ENCODE measurements at regions not wholly inside any gene's neighbourhood (a gene's known extent, or its start where the extent isn't known, plus 50 kb on each side); places are given as distances from the start of the nearest gene placed in this dataset.

GRCh38 chr16:6216836-6217235 lies 1115.8 kb upstream of the RBFOX1 start:
- H3K27ac Mint-ChIP-seq, result no peak overlapping the region
- no peaks in the 10 kb centered on the region for H3K36me3 Mint-ChIP-seq
- no peaks in the 10 kb centered on the region for H3K27me3 Mint-ChIP-seq
- ATAC-seq, result no peak
- no peak overlapping the region for H3K4me3 Mint-ChIP-seq
- H3K4me1 Mint-ChIP-seq, result no peaks in the 10 kb centered on the region
- H3K9me3 Mint-ChIP-seq, result peaks cover 14% of the 10 kb centered on the region

GRCh38 chr16:6211644-6212043 lies 1114.0 kb upstream of the EEF2KMT start:
- Mint-ChIP-seq H3K4me1 (no peaks in the 10 kb centered on the region), H3K27ac (no peak overlapping the region), H3K9me3 (peaks cover 15% of the 10 kb centered on the region), H3K4me3 (no peak overlapping the region), H3K27me3 (no peaks in the 10 kb centered on the region), H3K36me3 (no peaks in the 10 kb centered on the region)
- no peak for ATAC-seq

GRCh38 chr16:6209355-6209930 lies 1111.8 kb upstream of the EEF2KMT start:
- Mint-ChIP-seq H3K9me3 (peaks cover 9% of the 10 kb centered on the region), H3K27ac (no peak overlapping the region), H3K36me3 (no peaks in the 10 kb centered on the region), H3K4me3 (no peak overlapping the region), H3K4me1 (no peaks in the 10 kb centered on the region), H3K27me3 (no peaks in the 10 kb centered on the region)
- ATAC-seq, result no peak

- Mint-ChIP-seq H3K4me1 (no peaks in the 10 kb centered on the region), H3K4me3 (no peak overlapping the region), H3K9me3 (peaks cover 3% of the 10 kb centered on the region), H3K27me3 (no peaks in the 10 kb centered on the region), H3K36me3 (no peaks in the 10 kb centered on the region), H3K27ac (no peak overlapping the region)
- no peak for ATAC-seq
These were observed 1110.0 kb upstream of the EEF2KMT start for GRCh38 chr16:6207580-6207979.

- no peak for ATAC-seq
- Mint-ChIP-seq H3K36me3 (no peaks in the 10 kb centered on the region), H3K4me3 (no peak overlapping the region), H3K4me1 (no peaks in the 10 kb centered on the region), H3K9me3 (peaks cover 3% of the 10 kb centered on the region), H3K27me3 (no peaks in the 10 kb centered on the region), H3K27ac (no peak overlapping the region)
These were observed 1109.5 kb upstream of the EEF2KMT start for GRCh38 chr16:6207124-6207523.

- Mint-ChIP-seq H3K4me1 (no peaks in the 10 kb centered on the region), H3K27ac (no peak overlapping the region), H3K4me3 (no peak overlapping the region), H3K9me3 (peaks cover 3% of the 10 kb centered on the region), H3K27me3 (no peaks in the 10 kb centered on the region), H3K36me3 (no peaks in the 10 kb centered on the region)
- ATAC-seq, result no peak
These were observed 1108.5 kb upstream of the EEF2KMT start for GRCh38 chr16:6206080-6206479.

GRCh38 chr16:6204945-6205344 lies 1107.3 kb upstream of the EEF2KMT start:
- no peak overlapping the region for H3K4me3 Mint-ChIP-seq
- no peaks in the 10 kb centered on the region for H3K27me3 Mint-ChIP-seq
- H3K9me3 Mint-ChIP-seq, result peaks cover 7% of the 10 kb centered on the region
- H3K4me1 Mint-ChIP-seq, result no peaks in the 10 kb centered on the region
- H3K27ac Mint-ChIP-seq, result no peak overlapping the region
- ATAC-seq, result no peak
- H3K36me3 Mint-ChIP-seq, result no peaks in the 10 kb centered on the region

GRCh38 chr16:6200861-6201260 lies 1103.3 kb upstream of the EEF2KMT start:
- no peaks in the 10 kb centered on the region for H3K4me1 Mint-ChIP-seq
- H3K27me3 Mint-ChIP-seq, result no peaks in the 10 kb centered on the region
- no peak for ATAC-seq
- no peak overlapping the region for H3K27ac Mint-ChIP-seq
- peaks cover 13% of the 10 kb centered on the region for H3K9me3 Mint-ChIP-seq
- no peak overlapping the region for H3K4me3 Mint-ChIP-seq
- no peaks in the 10 kb centered on the region for H3K36me3 Mint-ChIP-seq

- Mint-ChIP-seq H3K36me3 (no peaks in the 10 kb centered on the region), H3K27me3 (no peaks in the 10 kb centered on the region), H3K4me1 (no peaks in the 10 kb centered on the region), H3K9me3 (peaks cover 14% of the 10 kb centered on the region), H3K27ac (no peak overlapping the region), H3K4me3 (no peak overlapping the region)
- ATAC-seq, result no peak
These were observed 1102.7 kb upstream of the EEF2KMT start for GRCh38 chr16:6200271-6200670.

GRCh38 chr16:6195966-6196365 lies 1098.4 kb upstream of the EEF2KMT start:
- Mint-ChIP-seq H3K4me3 (no peak overlapping the region), H3K27ac (no peak overlapping the region), H3K36me3 (no peaks in the 10 kb centered on the region), H3K27me3 (no peaks in the 10 kb centered on the region), H3K9me3 (peaks cover 25% of the 10 kb centered on the region), H3K4me1 (no peaks in the 10 kb centered on the region)
- no peak for ATAC-seq

- H3K9me3 Mint-ChIP-seq, result peaks cover 21% of the 10 kb centered on the region
- H3K27me3 Mint-ChIP-seq, result no peaks in the 10 kb centered on the region
- H3K4me1 Mint-ChIP-seq, result no peaks in the 10 kb centered on the region
- no peak overlapping the region for H3K27ac Mint-ChIP-seq
- ATAC-seq, result no peak
- H3K4me3 Mint-ChIP-seq, result no peak overlapping the region
- H3K36me3 Mint-ChIP-seq, result no peaks in the 10 kb centered on the region
These were observed 1096.1 kb upstream of the EEF2KMT start for GRCh38 chr16:6193718-6194117.

GRCh38 chr16:6192984-6193383 lies 1095.4 kb upstream of the EEF2KMT start:
- Mint-ChIP-seq H3K36me3 (no peaks in the 10 kb centered on the region), H3K27me3 (no peaks in the 10 kb centered on the region), H3K9me3 (peaks cover 20% of the 10 kb centered on the region), H3K27ac (no peak overlapping the region), H3K4me3 (no peak overlapping the region), H3K4me1 (no peaks in the 10 kb centered on the region)
- no peak for ATAC-seq

GRCh38 chr16:6192532-6192931 lies 1094.9 kb upstream of the EEF2KMT start:
- Mint-ChIP-seq H3K27me3 (no peaks in the 10 kb centered on the region), H3K9me3 (peaks cover 17% of the 10 kb centered on the region), H3K36me3 (no peaks in the 10 kb centered on the region), H3K4me3 (no peak overlapping the region), H3K27ac (no peak overlapping the region), H3K4me1 (no peaks in the 10 kb centered on the region)
- no peak for ATAC-seq

GRCh38 chr16:6190776-6191175 lies 1093.2 kb upstream of the EEF2KMT start:
- no peak for ATAC-seq
- H3K36me3 Mint-ChIP-seq, result no peaks in the 10 kb centered on the region
- H3K27me3 Mint-ChIP-seq, result no peaks in the 10 kb centered on the region
- H3K4me3 Mint-ChIP-seq, result no peak overlapping the region
- no peaks in the 10 kb centered on the region for H3K4me1 Mint-ChIP-seq
- H3K27ac Mint-ChIP-seq, result no peak overlapping the region
- H3K9me3 Mint-ChIP-seq, result peaks cover 12% of the 10 kb centered on the region

- Mint-ChIP-seq H3K27me3 (no peaks in the 10 kb centered on the region), H3K27ac (no peak overlapping the region), H3K9me3 (peaks cover 10% of the 10 kb centered on the region), H3K4me3 (no peak overlapping the region), H3K4me1 (no peaks in the 10 kb centered on the region), H3K36me3 (no peaks in the 10 kb centered on the region)
- no peak for ATAC-seq
These were observed 1091.6 kb upstream of the EEF2KMT start for GRCh38 chr16:6189216-6189615.

- H3K36me3 Mint-ChIP-seq, result no peaks in the 10 kb centered on the region
- no peak overlapping the region for H3K4me3 Mint-ChIP-seq
- ATAC-seq, result no peak
- H3K4me1 Mint-ChIP-seq, result no peaks in the 10 kb centered on the region
- no peaks in the 10 kb centered on the region for H3K9me3 Mint-ChIP-seq
- no peaks in the 10 kb centered on the region for H3K27me3 Mint-ChIP-seq
- H3K27ac Mint-ChIP-seq, result no peak overlapping the region
These were observed 1080.1 kb upstream of the EEF2KMT start for GRCh38 chr16:6177616-6178180.
